ENCODE measurements at regions not wholly inside any gene's neighbourhood (a gene's known extent, or its start where the extent isn't known, plus 50 kb on each side); places are given as distances from the start of the nearest gene placed in this dataset.
A peak's percentile ranks its signal among the peaks of the same experiment; 100 is the strongest.

DNA sequence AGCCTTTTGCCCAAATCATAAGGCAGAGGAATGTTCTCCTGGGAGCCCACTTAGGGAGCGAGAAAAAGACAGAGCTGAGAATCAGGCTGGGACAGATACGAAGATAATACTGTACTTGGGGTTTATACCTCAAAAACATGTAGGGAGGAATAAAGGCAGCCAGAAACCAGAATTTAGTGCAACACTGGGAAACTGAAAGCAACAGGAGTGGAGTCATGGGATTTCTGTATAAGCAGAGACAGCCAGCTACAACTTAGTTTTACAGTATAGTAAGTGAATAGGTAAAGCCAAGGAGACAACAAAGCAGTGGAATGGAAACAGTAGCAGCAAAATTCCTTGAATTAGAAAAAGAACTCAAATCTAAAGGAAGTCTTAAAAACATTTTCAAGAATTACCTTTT is 413.2 kb downstream of the FAT4 start:
- H3K79me2 ChIP-seq (ENCODE audit: insufficient read depth, low read length): no peaks in the 10 kb centered on the region
- no peak overlapping the region for H3K4me3 ChIP-seq (ENCODE audit: insufficient read depth, low read depth, low read length)
- Mint-ChIP-seq H3K4me1 (ENCODE audit: low read depth, unreplicated experiment) (peaks cover 22% of the 10 kb centered on the region), H3K4me3 (ENCODE audit: unreplicated experiment) (no peak overlapping the region), H3K36me3 (ENCODE audit: low read depth, unreplicated experiment) (no peaks in the 10 kb centered on the region), H3K9me3 (ENCODE audit: unreplicated experiment) (no peaks in the 10 kb centered on the region), H3K27ac (ENCODE audit: unreplicated experiment) (peak overlapping the region; percentile 85), H3K27me3 (ENCODE audit: low read depth, unreplicated experiment) (no peaks in the 10 kb centered on the region)
- H3K27ac ChIP-seq (ENCODE audit: low read depth, low read length): no peak overlapping the region
- H3K36me3 ChIP-seq (ENCODE audit: insufficient read depth, low read length): no peaks in the 10 kb centered on the region
- H3K4me2 ChIP-seq (ENCODE audit: low read length): no peak overlapping the region
- H3K9ac ChIP-seq (ENCODE audit: low read length): no peak overlapping the region
- no peak for TF ChIP-seq EZH2 (IDR thresholded peaks at IDR 0.05; ENCODE audit: insufficient read depth, low read length)
- TF ChIP-seq, protein P1, sequence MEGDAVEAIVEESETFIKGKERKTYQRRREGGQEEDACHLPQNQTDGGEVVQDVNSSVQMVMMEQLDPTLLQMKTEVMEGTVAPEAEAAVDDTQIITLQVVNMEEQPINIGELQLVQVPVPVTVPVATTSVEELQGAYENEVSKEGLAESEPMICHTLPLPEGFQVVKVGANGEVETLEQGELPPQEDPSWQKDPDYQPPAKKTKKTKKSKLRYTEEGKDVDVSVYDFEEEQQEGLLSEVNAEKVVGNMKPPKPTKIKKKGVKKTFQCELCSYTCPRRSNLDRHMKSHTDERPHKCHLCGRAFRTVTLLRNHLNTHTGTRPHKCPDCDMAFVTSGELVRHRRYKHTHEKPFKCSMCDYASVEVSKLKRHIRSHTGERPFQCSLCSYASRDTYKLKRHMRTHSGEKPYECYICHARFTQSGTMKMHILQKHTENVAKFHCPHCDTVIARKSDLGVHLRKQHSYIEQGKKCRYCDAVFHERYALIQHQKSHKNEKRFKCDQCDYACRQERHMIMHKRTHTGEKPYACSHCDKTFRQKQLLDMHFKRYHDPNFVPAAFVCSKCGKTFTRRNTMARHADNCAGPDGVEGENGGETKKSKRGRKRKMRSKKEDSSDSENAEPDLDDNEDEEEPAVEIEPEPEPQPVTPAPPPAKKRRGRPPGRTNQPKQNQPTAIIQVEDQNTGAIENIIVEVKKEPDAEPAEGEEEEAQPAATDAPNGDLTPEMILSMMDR (IDR thresholded peaks at IDR 0.05; ENCODE audit: insufficient read depth, low read depth, low read length): no peak
- no peaks in the 10 kb centered on the region for H3K27me3 ChIP-seq (ENCODE audit: insufficient read depth, low read length)
- DNase-seq (ENCODE audit: low read depth): no peak
- no peaks in the 10 kb centered on the region for H3K9me3 ChIP-seq (ENCODE audit: insufficient read depth, low read depth, low read length)
- H2AFZ ChIP-seq (ENCODE audit: low read depth, low read length): no peak overlapping the region
- no peaks in the 10 kb centered on the region for H4K20me1 ChIP-seq (ENCODE audit: insufficient read depth, low read length)
- peak; percentile 49 for FAIRE-seq
- H3K4me1 ChIP-seq (ENCODE audit: insufficient read depth, low read length): peaks cover 19% of the 10 kb centered on the region

DNA sequence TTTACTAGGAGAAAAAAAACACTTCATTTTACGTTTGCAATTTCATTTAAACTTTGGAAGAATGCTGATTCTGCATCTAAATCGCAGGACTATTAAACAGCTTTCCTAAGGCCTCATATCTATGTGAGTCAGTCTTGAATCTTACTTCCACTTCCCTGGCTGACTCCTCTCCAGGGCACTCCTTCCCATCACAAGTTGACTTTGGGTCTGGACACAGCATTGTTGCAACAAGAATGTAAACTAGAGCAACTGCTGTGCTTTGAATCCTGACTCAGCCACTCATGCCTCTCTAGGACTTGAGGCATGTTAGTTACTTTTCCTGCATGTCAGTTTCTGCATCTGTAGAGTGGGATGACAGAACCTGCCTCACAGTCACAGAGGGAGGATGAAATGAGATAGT is 413.8 kb downstream of the FAT4 start:
- Histone ChIP-seq H3K27ac (ENCODE audit: low read depth, low read length) (peak overlapping the region; percentile 63), H3K27me3 (ENCODE audit: insufficient read depth, low read length) (no peaks in the 10 kb centered on the region), H3K4me1 (ENCODE audit: insufficient read depth, low read length) (peaks cover 19% of the 10 kb centered on the region), H3K79me2 (ENCODE audit: insufficient read depth, low read length) (no peaks in the 10 kb centered on the region), H3K36me3 (ENCODE audit: insufficient read depth, low read length) (no peaks in the 10 kb centered on the region), H4K20me1 (ENCODE audit: insufficient read depth, low read length) (no peaks in the 10 kb centered on the region), H3K4me3 (ENCODE audit: insufficient read depth, low read depth, low read length) (no peak overlapping the region), H3K4me2 (ENCODE audit: low read length) (peak overlapping the region; percentile 44), H3K9ac (ENCODE audit: low read length) (no peak overlapping the region), H2AFZ (ENCODE audit: low read depth, low read length) (no peak overlapping the region), H3K9me3 (ENCODE audit: insufficient read depth, low read depth, low read length) (no peaks in the 10 kb centered on the region)
- H3K27me3 Mint-ChIP-seq (ENCODE audit: low read depth, unreplicated experiment): no peaks in the 10 kb centered on the region
- peaks cover 28% of the 10 kb centered on the region for H3K4me1 Mint-ChIP-seq (ENCODE audit: low read depth, unreplicated experiment)
- no peaks in the 10 kb centered on the region for H3K9me3 Mint-ChIP-seq (ENCODE audit: unreplicated experiment)
- TF ChIP-seq, protein P1 (IDR thresholded peaks at IDR 0.05; ENCODE audit: insufficient read depth, low read depth, low read length): no peak
- no peak for TF ChIP-seq EZH2 (IDR thresholded peaks at IDR 0.05; ENCODE audit: insufficient read depth, low read length)
- peak; percentile 98 for DNase-seq (ENCODE audit: low read depth)
- no peak overlapping the region for H3K4me3 Mint-ChIP-seq (ENCODE audit: unreplicated experiment)
- H3K27ac Mint-ChIP-seq (ENCODE audit: unreplicated experiment): peak overlapping the region; percentile 85
- H3K36me3 Mint-ChIP-seq (ENCODE audit: low read depth, unreplicated experiment): no peaks in the 10 kb centered on the region
- FAIRE-seq: peak; percentile 98

DNA sequence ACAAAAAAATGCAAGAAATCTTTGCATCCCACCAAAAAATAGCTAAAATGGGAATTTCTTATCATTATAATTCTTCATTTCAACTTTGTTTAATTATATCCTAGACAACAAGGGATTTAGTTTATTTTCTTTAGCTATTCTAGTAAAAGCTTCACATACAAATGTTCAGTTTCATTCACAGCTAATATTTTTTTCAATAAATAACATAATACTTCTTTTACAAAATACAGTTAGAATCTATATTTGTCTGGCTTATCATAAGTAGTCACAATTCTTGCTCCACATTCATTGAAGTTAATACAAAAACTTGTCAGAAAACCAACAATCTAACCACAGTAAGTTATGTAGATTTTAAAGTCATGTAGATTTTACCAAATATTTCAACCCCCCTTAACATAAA is 414.4 kb downstream of the FAT4 start:
- Histone ChIP-seq H3K4me1 (ENCODE audit: insufficient read depth, low read length) (peaks cover 19% of the 10 kb centered on the region), H3K27me3 (ENCODE audit: insufficient read depth, low read length) (no peaks in the 10 kb centered on the region), H3K27ac (ENCODE audit: low read depth, low read length) (peak overlapping the region; percentile 63), H3K79me2 (ENCODE audit: insufficient read depth, low read length) (no peaks in the 10 kb centered on the region), H3K9ac (ENCODE audit: low read length) (no peak overlapping the region), H3K9me3 (ENCODE audit: insufficient read depth, low read depth, low read length) (no peaks in the 10 kb centered on the region), H3K36me3 (ENCODE audit: insufficient read depth, low read length) (no peaks in the 10 kb centered on the region), H4K20me1 (ENCODE audit: insufficient read depth, low read length) (no peaks in the 10 kb centered on the region), H3K4me3 (ENCODE audit: insufficient read depth, low read depth, low read length) (no peak overlapping the region), H2AFZ (ENCODE audit: low read depth, low read length) (no peak overlapping the region), H3K4me2 (ENCODE audit: low read length) (peak overlapping the region; percentile 48)
- FAIRE-seq (no peak), DNase-seq (ENCODE audit: low read depth) (no peak)
- H3K36me3 Mint-ChIP-seq (ENCODE audit: low read depth, unreplicated experiment): no peaks in the 10 kb centered on the region
- H3K4me1 Mint-ChIP-seq (ENCODE audit: low read depth, unreplicated experiment): peaks cover 30% of the 10 kb centered on the region
- no peak for TF ChIP-seq EZH2 (IDR thresholded peaks at IDR 0.05; ENCODE audit: insufficient read depth, low read length)
- TF ChIP-seq, protein P1 (IDR thresholded peaks at IDR 0.05; ENCODE audit: insufficient read depth, low read depth, low read length): no peak
- H3K27me3 Mint-ChIP-seq (ENCODE audit: low read depth, unreplicated experiment): no peaks in the 10 kb centered on the region
- H3K27ac Mint-ChIP-seq (ENCODE audit: unreplicated experiment): peak overlapping the region; percentile 59
- H3K4me3 Mint-ChIP-seq (ENCODE audit: unreplicated experiment): no peak overlapping the region
- H3K9me3 Mint-ChIP-seq (ENCODE audit: unreplicated experiment): no peaks in the 10 kb centered on the region
